HL-60 (cell line): ENCODE measurements at regions not wholly inside any gene's neighbourhood (a gene's known extent, or its start where the extent isn't known, plus 50 kb on each side); places are given as distances from the start of the nearest gene placed in this dataset.

ENCODE experiments used
- GABPA ChIP-seq: IDR thresholded peaks from 2 replicates; pipeline ENCODE4 v1.6.1; 2012; ENCODE audit warnings: low read depth
- POLR2AphosphoS5 ChIP-seq: IDR thresholded peaks from 2 replicates; pipeline ENCODE4 v1.6.1; 2012; ENCODE audit warnings: low read depth
- SPI1 ChIP-seq: IDR thresholded peaks from 2 replicates; pipeline ENCODE4 v1.6.1; 2012; ENCODE audit warnings: low read depth, mild to moderate bottlenecking, borderline replicate concordance
- TF ChIP-seq, protein P1 (sequence below): IDR thresholded peaks from one replicate; pipeline ENCODE4 v1.5.1; 2011; ENCODE audit warnings: low read length, control low read depth, inconsistent platforms; ENCODE audit not compliant: insufficient read depth
- TF ChIP-seq, protein P2 (sequence below): IDR thresholded peaks from 2 replicates; pipeline ENCODE4 v1.6.1; 2012; ENCODE audit warnings: low read depth; ENCODE audit not compliant: insufficient replicate concordance

DNA sequence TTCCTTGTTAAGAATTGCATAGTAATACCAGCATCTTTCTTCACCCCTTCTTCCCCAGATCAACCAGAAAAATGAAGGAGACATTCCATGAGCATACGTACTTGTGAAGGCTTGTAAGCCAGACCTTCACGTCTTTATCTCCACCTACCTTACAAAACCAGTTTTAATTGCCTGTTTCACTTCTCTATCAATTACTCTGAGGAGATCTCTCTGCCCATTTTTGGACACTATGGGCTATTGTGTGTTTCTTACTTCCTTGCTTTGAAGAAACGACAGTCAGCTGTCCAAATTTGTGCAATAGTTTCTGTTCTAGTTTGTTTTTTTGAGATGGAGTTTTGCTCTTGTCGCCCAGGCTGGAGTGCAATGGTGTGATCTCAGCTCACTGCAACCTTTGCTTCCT is 349.7 kb upstream of the MBL2 start:
- TF ChIP-seq, protein P1, sequence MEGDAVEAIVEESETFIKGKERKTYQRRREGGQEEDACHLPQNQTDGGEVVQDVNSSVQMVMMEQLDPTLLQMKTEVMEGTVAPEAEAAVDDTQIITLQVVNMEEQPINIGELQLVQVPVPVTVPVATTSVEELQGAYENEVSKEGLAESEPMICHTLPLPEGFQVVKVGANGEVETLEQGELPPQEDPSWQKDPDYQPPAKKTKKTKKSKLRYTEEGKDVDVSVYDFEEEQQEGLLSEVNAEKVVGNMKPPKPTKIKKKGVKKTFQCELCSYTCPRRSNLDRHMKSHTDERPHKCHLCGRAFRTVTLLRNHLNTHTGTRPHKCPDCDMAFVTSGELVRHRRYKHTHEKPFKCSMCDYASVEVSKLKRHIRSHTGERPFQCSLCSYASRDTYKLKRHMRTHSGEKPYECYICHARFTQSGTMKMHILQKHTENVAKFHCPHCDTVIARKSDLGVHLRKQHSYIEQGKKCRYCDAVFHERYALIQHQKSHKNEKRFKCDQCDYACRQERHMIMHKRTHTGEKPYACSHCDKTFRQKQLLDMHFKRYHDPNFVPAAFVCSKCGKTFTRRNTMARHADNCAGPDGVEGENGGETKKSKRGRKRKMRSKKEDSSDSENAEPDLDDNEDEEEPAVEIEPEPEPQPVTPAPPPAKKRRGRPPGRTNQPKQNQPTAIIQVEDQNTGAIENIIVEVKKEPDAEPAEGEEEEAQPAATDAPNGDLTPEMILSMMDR, result no peak
- TF ChIP-seq, protein P2, sequence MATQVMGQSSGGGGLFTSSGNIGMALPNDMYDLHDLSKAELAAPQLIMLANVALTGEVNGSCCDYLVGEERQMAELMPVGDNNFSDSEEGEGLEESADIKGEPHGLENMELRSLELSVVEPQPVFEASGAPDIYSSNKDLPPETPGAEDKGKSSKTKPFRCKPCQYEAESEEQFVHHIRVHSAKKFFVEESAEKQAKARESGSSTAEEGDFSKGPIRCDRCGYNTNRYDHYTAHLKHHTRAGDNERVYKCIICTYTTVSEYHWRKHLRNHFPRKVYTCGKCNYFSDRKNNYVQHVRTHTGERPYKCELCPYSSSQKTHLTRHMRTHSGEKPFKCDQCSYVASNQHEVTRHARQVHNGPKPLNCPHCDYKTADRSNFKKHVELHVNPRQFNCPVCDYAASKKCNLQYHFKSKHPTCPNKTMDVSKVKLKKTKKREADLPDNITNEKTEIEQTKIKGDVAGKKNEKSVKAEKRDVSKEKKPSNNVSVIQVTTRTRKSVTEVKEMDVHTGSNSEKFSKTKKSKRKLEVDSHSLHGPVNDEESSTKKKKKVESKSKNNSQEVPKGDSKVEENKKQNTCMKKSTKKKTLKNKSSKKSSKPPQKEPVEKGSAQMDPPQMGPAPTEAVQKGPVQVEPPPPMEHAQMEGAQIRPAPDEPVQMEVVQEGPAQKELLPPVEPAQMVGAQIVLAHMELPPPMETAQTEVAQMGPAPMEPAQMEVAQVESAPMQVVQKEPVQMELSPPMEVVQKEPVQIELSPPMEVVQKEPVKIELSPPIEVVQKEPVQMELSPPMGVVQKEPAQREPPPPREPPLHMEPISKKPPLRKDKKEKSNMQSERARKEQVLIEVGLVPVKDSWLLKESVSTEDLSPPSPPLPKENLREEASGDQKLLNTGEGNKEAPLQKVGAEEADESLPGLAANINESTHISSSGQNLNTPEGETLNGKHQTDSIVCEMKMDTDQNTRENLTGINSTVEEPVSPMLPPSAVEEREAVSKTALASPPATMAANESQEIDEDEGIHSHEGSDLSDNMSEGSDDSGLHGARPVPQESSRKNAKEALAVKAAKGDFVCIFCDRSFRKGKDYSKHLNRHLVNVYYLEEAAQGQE, result no peak
- TF ChIP-seq POLR2AphosphoS5, result no peak
- no peak for TF ChIP-seq SPI1
- no peak for TF ChIP-seq GABPA
